ENCODE measurements at regions not wholly inside any gene's neighbourhood (a gene's known extent, or its start where the extent isn't known, plus 50 kb on each side); places are given as distances from the start of the nearest gene placed in this dataset.

DNA sequence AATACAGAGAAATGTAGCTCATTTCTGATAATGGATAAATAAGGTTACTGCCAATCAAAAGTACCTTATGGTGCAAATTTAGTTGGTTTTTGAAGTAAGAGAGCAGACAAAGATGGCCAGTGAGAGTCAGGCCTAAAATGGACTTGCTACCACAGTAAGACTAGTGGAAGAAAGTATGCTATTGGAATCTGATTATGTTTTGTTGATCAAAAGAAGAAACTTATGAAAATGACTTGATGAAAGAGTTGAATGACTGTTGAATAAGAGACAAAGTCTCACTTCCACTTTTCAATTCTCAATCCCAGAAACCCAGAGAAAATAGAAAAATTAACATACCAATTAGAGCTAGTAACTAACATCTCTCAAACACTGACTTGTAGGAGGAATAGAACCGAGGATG lies 737.8 kb upstream of the INTU start:
- Histone ChIP-seq H3K27ac (ENCODE audit: low read length in 2 of 2) (no peak overlapping the region), H3K36me3 (replicated peaks in 1 of 2; ENCODE audit: control extremely low read depth in 1 of 2, control insufficient read depth in 1 of 2, extremely low read depth in 1 of 2, insufficient read depth in 2 of 2, low read length in 1 of 2) (no peaks in the 10 kb centered on the region), H3K9ac (ENCODE audit: low read length) (no peak overlapping the region), H3K4me2 (replicated peaks; ENCODE audit: low read depth, low read length, poor library complexity, severe bottlenecking) (no peak overlapping the region), H3K79me2 (ENCODE audit: control insufficient read depth, insufficient read depth, low read length) (no peaks in the 10 kb centered on the region), H3K27me3 (replicated peaks in 1 of 4; ENCODE audit: control extremely low read depth in 1 of 4, control insufficient read depth in 3 of 4, insufficient read depth in 4 of 4, low read length in 3 of 4) (no peaks in the 10 kb centered on the region), H2AFZ (ENCODE audit: insufficient read depth, low read depth, low read length, poor library complexity, severe bottlenecking) (no peak overlapping the region), H3K4me1 (ENCODE audit: control insufficient read depth in 2 of 2, insufficient read depth in 2 of 2, low read length in 2 of 2) (no peaks in the 10 kb centered on the region), H3K9me3 (ENCODE audit: control extremely low read depth in 1 of 3, control insufficient read depth in 2 of 3, insufficient read depth in 1 of 3, low read length in 2 of 3) (peaks cover 0 to 11% (median 5%) of the 10 kb centered on the region in 3 donors), H3K4me3 (ENCODE audit: control extremely low read depth in 1 of 5, extremely low read depth in 1 of 5, insufficient read depth in 1 of 5, low read depth in 2 of 5, low read length in 4 of 5) (no peak overlapping the region), H4K20me1 (ENCODE audit: control insufficient read depth, insufficient read depth, low read length, poor library complexity, severe bottlenecking) (no peaks in the 10 kb centered on the region)
- WGBS (ENCODE audit: insufficient coverage): no CpG with 5 or more reads among the region's 1 CpG
- Mint-ChIP-seq H3K9me3 (ENCODE audit: insufficient read depth) (peaks cover 6% of the 10 kb centered on the region), H3K27me3 (no peaks in the 10 kb centered on the region), H3K4me3 (no peak overlapping the region), H3K4me1 (no peaks in the 10 kb centered on the region), H3K27ac (no peak overlapping the region)
- TF ChIP-seq EZH2 (IDR thresholded peaks at IDR 0.05; ENCODE audit: borderline replicate concordance, insufficient read depth, low read depth, low read length, poor library complexity, severe bottlenecking): no peak
- TF ChIP-seq CTCF (IDR thresholded peaks at IDR 0.05): no peak
- no peak for ATAC-seq (ENCODE audit: low read depth)
- ChIA-PET CTCF (no interaction called here), POLR2A (no interaction called here)
- no peak for DNase-seq
- intact Hi-C loops (cut with micrococcal nuclease): no loop called here

- DNase-seq: no peak
- Histone ChIP-seq H3K9me3 (ENCODE audit: control extremely low read depth in 1 of 3, control insufficient read depth in 2 of 3, insufficient read depth in 1 of 3, low read length in 2 of 3) (peaks cover 0 to 8% (median 5%) of the 10 kb centered on the region in 3 donors), H3K79me2 (ENCODE audit: control insufficient read depth, insufficient read depth, low read length) (no peaks in the 10 kb centered on the region), H3K4me3 (ENCODE audit: control extremely low read depth in 1 of 5, extremely low read depth in 1 of 5, insufficient read depth in 1 of 5, low read depth in 2 of 5, low read length in 4 of 5) (no peak overlapping the region), H3K9ac (ENCODE audit: low read length) (no peak overlapping the region), H3K4me1 (ENCODE audit: control insufficient read depth in 2 of 2, insufficient read depth in 2 of 2, low read length in 2 of 2) (no peaks in the 10 kb centered on the region), H3K4me2 (replicated peaks; ENCODE audit: low read depth, low read length, poor library complexity, severe bottlenecking) (no peak overlapping the region), H2AFZ (ENCODE audit: insufficient read depth, low read depth, low read length, poor library complexity, severe bottlenecking) (no peak overlapping the region), H3K27ac (ENCODE audit: low read length in 2 of 2) (no peak overlapping the region), H3K36me3 (replicated peaks in 1 of 2; ENCODE audit: control extremely low read depth in 1 of 2, control insufficient read depth in 1 of 2, extremely low read depth in 1 of 2, insufficient read depth in 2 of 2, low read length in 1 of 2) (no peaks in the 10 kb centered on the region), H3K27me3 (replicated peaks in 1 of 4; ENCODE audit: control extremely low read depth in 1 of 4, control insufficient read depth in 3 of 4, insufficient read depth in 4 of 4, low read length in 3 of 4) (no peaks in the 10 kb centered on the region), H4K20me1 (ENCODE audit: control insufficient read depth, insufficient read depth, low read length, poor library complexity, severe bottlenecking) (no peaks in the 10 kb centered on the region)
- POLR2A ChIA-PET: no interaction called here
- intact Hi-C loops (cut with micrococcal nuclease): no loop called here
- no peak overlapping the region for H3K27ac Mint-ChIP-seq
- ATAC-seq (ENCODE audit: low read depth): no peak
- TF ChIP-seq CTCF (IDR thresholded peaks at IDR 0.05) (no peak), EZH2 (IDR thresholded peaks at IDR 0.05; ENCODE audit: borderline replicate concordance, insufficient read depth, low read depth, low read length, poor library complexity, severe bottlenecking) (no peak)
- peaks cover 6% of the 10 kb centered on the region for H3K9me3 Mint-ChIP-seq (ENCODE audit: insufficient read depth)
- H3K4me1 Mint-ChIP-seq: no peaks in the 10 kb centered on the region
- H3K4me3 Mint-ChIP-seq: no peak overlapping the region
- CTCF ChIA-PET: no interaction called here
- H3K27me3 Mint-ChIP-seq: no peaks in the 10 kb centered on the region
- WGBS (ENCODE audit: insufficient coverage): 93% methylated on average over 2 of the region's 2 CpGs
Measured at GRCh38 chr4:126895988-126896570, 736.7 kb upstream of the INTU start.

All from B cell (primary cell).